ENCODE measurements at regions not wholly inside any gene's neighbourhood (a gene's known extent, or its start where the extent isn't known, plus 50 kb on each side); places are given as distances from the start of the nearest gene placed in this dataset.

DNA sequence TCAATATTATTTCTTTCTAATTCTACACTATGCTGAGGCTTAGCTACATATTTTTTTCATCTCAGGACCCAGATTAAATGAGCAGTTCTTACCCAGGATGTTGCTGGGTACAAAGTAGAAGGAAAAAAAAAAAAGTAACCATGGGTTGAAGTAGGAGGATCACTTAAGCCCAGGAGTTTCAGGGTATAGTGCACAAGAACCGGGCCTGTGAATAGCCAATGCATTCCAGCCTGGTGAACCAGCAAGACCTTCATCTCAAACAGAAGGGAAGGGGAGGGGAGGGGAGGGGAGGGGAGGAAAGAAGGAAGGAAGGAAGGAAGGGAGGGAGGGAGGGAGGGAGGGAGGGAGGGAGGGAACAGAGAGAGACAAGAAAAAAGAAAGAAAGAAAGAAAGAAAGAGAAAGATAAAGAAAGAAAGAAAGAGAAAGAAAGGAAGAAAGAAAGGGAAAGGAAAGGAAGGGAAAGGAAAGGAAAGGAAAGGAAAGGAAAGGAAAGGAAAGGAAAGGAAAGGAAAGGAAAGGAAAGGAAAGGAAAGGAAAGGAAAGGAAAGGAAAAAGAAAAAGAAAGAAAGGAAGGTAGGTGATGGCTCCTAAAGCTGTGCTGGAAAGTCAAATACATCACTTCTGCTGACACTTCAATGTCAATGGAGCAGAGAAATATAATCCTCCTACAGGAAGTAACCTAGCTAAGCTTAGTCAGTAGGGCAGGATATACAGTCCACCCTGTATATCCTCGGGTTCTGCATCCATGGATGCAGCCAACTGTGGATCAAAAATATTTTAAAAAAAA, 206.8 kb upstream of the TGFBR2 start:
- no peaks in the 10 kb centered on the region for H3K9me3 ChIP-seq (ENCODE audit: control insufficient read depth, insufficient read depth, low read length)
- H3K9ac ChIP-seq (ENCODE audit: low read depth, low read length) = no peak overlapping the region
- no peaks in the 10 kb centered on the region for H3K36me3 ChIP-seq (ENCODE audit: control insufficient read depth, insufficient read depth, low read length)
- no peak overlapping the region for H3K4me3 ChIP-seq (ENCODE audit: low read depth, low read length)
- no peaks in the 10 kb centered on the region for H3K27me3 ChIP-seq (ENCODE audit: control insufficient read depth, insufficient read depth, low read length)
- H3K4me1 ChIP-seq (ENCODE audit: control insufficient read depth, insufficient read depth, low read length) = peaks cover 4% of the 10 kb centered on the region; the same call in 1 of the 2 replicates
- H3K27ac ChIP-seq (ENCODE audit: low read depth, low read length) = no peak overlapping the region

DNA sequence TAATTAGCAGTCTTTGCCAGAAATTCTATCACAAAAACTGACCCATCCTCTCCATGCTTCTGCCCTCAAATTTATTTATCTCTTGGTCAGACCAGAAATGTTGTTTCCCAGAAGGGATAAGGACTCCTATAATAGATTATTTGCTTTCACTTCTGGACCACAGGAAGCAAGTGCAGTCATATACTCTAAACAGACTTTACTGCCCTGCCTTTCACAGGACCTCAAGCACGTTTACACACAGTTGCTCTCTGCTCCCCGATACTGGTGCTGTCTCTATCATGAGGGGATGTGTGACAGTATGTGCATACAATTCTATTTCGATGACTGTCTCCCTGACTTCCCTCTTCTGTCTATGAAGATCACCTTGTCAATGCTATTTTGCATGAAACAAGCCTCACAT, 205.5 kb upstream of the TGFBR2 start:
- no peak overlapping the region for H3K9ac ChIP-seq (ENCODE audit: low read depth, low read length)
- H3K4me1 ChIP-seq (ENCODE audit: control insufficient read depth, insufficient read depth, low read length) = peaks cover 11% of the 10 kb centered on the region
- H3K9me3 ChIP-seq (ENCODE audit: control insufficient read depth, insufficient read depth, low read length) = no peaks in the 10 kb centered on the region
- H3K27me3 ChIP-seq (ENCODE audit: control insufficient read depth, insufficient read depth, low read length) = no peaks in the 10 kb centered on the region
- no peaks in the 10 kb centered on the region for H3K36me3 ChIP-seq (ENCODE audit: control insufficient read depth, insufficient read depth, low read length)
- H3K4me3 ChIP-seq (ENCODE audit: low read depth, low read length) = no peak overlapping the region
- H3K27ac ChIP-seq (ENCODE audit: low read depth, low read length) = no peak overlapping the region

DNA sequence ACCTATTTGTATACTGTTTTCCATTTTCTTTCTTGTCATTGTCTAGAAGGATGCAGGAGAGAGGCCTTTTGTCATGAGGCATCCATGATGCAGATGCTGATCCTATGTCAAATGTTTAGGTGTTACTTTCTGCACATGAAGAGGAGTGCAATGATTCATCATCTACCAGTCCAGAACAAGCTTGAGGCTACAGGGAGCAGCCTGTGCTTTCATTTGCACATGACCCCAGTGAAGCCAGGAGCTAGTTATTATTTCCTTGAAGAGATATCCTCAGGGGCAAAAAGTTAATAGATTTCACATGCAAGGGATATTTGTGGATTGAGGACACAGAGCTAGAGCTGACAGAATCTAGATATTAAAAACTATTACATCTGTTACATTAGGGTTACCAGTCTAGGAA, 204.4 kb upstream of the TGFBR2 start:
- H3K27me3 ChIP-seq (ENCODE audit: control insufficient read depth, insufficient read depth, low read length) = no peaks in the 10 kb centered on the region
- no peak overlapping the region for H3K27ac ChIP-seq (ENCODE audit: low read depth, low read length)
- H3K4me3 ChIP-seq (ENCODE audit: low read depth, low read length) = no peak overlapping the region
- H3K9me3 ChIP-seq (ENCODE audit: control insufficient read depth, insufficient read depth, low read length) = no peaks in the 10 kb centered on the region
- H3K9ac ChIP-seq (ENCODE audit: low read depth, low read length) = no peak overlapping the region
- peaks cover 11% of the 10 kb centered on the region for H3K4me1 ChIP-seq (ENCODE audit: control insufficient read depth, insufficient read depth, low read length)
- no peaks in the 10 kb centered on the region for H3K36me3 ChIP-seq (ENCODE audit: control insufficient read depth, insufficient read depth, low read length)

DNA sequence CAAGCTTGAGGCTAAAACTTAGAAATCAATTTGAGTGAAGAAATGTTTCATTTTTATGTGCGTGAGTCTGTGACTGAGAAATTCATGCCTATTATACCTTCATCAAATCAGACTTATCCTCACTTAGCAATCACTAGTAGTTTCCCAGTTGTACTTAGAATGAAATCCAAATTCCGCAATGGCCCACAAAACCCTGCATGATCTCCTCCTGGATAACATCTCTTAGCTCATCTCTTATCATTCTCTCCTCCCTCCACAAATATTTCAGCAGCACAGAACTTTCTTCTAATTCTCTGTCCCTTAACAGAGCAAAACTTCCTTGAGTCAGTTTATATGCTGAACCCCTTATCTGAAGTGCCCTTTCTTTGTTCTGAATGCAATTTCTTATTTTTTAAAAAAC, 198.8 kb upstream of the TGFBR2 start:
- Histone ChIP-seq H3K9ac (ENCODE audit: low read depth, low read length) (no peak overlapping the region), H3K27me3 (ENCODE audit: control insufficient read depth, insufficient read depth, low read length) (no peaks in the 10 kb centered on the region)

DNA sequence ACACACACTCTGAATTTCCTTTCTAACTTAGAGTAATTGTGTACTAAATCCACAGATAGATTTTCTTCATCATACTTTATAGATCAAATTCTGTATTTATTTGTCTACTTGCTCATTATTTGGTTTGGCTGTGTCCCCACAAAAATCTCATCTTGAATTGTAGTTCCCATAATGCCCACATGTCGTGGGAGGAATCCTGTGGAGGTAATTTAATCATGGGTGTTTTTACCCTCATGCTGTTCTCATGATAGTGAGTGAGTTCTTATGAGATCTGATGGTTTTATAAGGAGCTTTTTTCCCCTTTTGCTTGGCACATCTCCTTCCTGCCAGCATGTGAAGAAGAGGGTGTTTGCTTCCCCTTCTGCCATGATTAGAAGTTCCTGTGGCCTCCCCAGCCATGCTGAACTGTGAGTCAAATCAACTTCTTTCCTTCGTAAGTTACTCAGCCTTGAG, 198.3 kb upstream of the TGFBR2 start:
- Histone ChIP-seq H3K9me3 (ENCODE audit: control insufficient read depth, insufficient read depth, low read length) (no peaks in the 10 kb centered on the region), H3K27me3 (ENCODE audit: control insufficient read depth, insufficient read depth, low read length) (no peaks in the 10 kb centered on the region), H3K4me1 (ENCODE audit: control insufficient read depth, insufficient read depth, low read length) (peaks cover 8% of the 10 kb centered on the region), H3K9ac (ENCODE audit: low read depth, low read length) (no peak overlapping the region), H3K27ac (ENCODE audit: low read depth, low read length) (no peak overlapping the region), H3K4me3 (ENCODE audit: low read depth, low read length) (no peak overlapping the region), H3K36me3 (ENCODE audit: control insufficient read depth, insufficient read depth, low read length) (no peaks in the 10 kb centered on the region)

More for the DNA sequence above, 198.8 kb upstream of the TGFBR2 start:
- H3K9me3 ChIP-seq (ENCODE audit: control insufficient read depth, insufficient read depth, low read length) = no peaks in the 10 kb centered on the region
- H3K27ac ChIP-seq (ENCODE audit: low read depth, low read length) = no peak overlapping the region
- peaks cover 8% of the 10 kb centered on the region for H3K4me1 ChIP-seq (ENCODE audit: control insufficient read depth, insufficient read depth, low read length)
- H3K36me3 ChIP-seq (ENCODE audit: control insufficient read depth, insufficient read depth, low read length) = no peaks in the 10 kb centered on the region
- no peak overlapping the region for H3K4me3 ChIP-seq (ENCODE audit: low read depth, low read length)

DNA sequence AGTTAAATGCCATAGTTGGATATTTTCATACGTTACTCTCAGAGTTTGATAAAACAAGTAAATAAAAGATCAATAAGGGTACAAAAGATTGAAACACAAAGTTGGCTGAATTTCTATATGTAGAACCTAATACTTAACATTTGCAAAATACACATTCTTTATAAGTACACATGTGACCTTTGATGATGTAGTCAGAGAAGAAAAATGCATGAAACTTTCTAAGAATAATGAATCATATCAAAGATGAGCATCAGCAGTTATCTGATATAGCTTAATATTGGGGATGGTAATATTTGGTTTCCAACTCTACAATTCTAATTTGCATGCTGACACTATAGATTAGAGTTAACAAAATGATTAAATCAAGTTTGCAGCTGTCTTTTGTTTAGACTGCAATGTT, 188.0 kb upstream of the TGFBR2 start:
- Histone ChIP-seq H3K36me3 (ENCODE audit: control insufficient read depth, insufficient read depth, low read length) (no peaks in the 10 kb centered on the region), H3K4me3 (ENCODE audit: low read depth, low read length) (no peak overlapping the region), H3K9ac (ENCODE audit: low read depth, low read length) (no peak overlapping the region), H3K4me1 (ENCODE audit: control insufficient read depth, insufficient read depth, low read length) (no peaks in the 10 kb centered on the region), H3K9me3 (ENCODE audit: control insufficient read depth, insufficient read depth, low read length) (no peaks in the 10 kb centered on the region), H3K27ac (ENCODE audit: low read depth, low read length) (no peak overlapping the region), H3K27me3 (ENCODE audit: control insufficient read depth, insufficient read depth, low read length) (no peaks in the 10 kb centered on the region)

DNA sequence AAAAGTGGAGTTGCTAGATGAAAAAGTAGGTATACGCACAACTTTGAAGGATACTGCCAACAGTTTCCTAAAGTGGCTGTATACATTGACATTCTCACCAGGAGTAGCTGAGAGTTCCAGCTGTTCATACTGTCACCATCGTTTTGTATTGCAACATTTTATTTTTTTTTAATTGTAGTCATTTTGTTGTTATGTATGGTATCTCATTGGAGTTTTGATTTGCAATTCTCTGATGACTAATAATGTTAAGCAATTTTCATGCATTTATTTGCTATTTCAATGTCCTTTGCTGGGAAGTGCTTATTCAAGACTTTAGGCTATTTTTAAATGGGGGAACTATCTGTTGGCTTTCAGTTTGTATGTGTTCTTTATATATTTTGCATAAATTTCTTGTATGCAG, 185.1 kb upstream of the TGFBR2 start:
- no peak overlapping the region for H3K27ac ChIP-seq (ENCODE audit: low read depth, low read length)
- no peak overlapping the region for H3K4me3 ChIP-seq (ENCODE audit: low read depth, low read length)
- no peaks in the 10 kb centered on the region for H3K9me3 ChIP-seq (ENCODE audit: control insufficient read depth, insufficient read depth, low read length)
- no peaks in the 10 kb centered on the region for H3K36me3 ChIP-seq (ENCODE audit: control insufficient read depth, insufficient read depth, low read length)
- no peaks in the 10 kb centered on the region for H3K4me1 ChIP-seq (ENCODE audit: control insufficient read depth, insufficient read depth, low read length)
- H3K9ac ChIP-seq (ENCODE audit: low read depth, low read length) = no peak overlapping the region
- H3K27me3 ChIP-seq (ENCODE audit: control insufficient read depth, insufficient read depth, low read length) = no peaks in the 10 kb centered on the region

DNA sequence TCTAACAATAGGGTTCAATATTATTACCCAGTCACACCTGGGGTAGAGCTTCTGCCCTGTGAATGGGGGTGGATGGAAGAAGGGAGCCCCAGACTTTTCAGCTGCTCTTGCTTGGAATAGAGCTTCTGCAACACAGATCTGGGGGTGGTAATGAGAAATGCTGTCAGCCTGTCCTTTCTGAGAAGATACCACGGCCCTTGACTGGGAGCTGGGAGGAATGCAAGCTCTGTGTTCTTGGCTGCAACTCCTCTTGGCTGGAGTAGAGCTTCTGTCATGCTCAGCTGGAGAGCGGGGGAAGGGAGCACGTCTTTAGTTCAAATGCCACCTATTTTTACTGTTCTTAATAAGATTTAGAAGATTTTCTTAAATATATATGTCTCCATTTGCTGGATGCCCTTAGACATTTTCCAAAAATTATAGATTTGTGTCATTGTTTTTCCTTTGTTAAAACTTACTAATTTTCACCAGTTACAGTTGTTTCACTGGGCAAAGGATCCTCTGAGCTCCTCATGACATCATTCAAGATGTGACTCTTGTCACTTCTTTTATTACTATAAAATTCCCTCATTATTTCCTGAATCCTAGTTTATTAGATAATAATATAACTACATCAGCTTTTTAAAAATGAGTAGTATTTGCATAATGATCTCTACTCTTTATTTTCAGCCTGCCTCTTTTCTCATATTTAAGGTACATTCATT, 180.0 kb upstream of the TGFBR2 start:
- no peak overlapping the region for H3K27ac ChIP-seq (ENCODE audit: low read depth, low read length)
- no peak overlapping the region for H3K9ac ChIP-seq (ENCODE audit: low read depth, low read length)
- H3K27me3 ChIP-seq (ENCODE audit: control insufficient read depth, insufficient read depth, low read length) = no peaks in the 10 kb centered on the region
- H3K9me3 ChIP-seq (ENCODE audit: control insufficient read depth, insufficient read depth, low read length) = no peaks in the 10 kb centered on the region
- H3K4me3 ChIP-seq (ENCODE audit: low read depth, low read length) = no peak overlapping the region
- H3K36me3 ChIP-seq (ENCODE audit: control insufficient read depth, insufficient read depth, low read length) = no peaks in the 10 kb centered on the region
- no peaks in the 10 kb centered on the region for H3K4me1 ChIP-seq (ENCODE audit: control insufficient read depth, insufficient read depth, low read length)

DNA sequence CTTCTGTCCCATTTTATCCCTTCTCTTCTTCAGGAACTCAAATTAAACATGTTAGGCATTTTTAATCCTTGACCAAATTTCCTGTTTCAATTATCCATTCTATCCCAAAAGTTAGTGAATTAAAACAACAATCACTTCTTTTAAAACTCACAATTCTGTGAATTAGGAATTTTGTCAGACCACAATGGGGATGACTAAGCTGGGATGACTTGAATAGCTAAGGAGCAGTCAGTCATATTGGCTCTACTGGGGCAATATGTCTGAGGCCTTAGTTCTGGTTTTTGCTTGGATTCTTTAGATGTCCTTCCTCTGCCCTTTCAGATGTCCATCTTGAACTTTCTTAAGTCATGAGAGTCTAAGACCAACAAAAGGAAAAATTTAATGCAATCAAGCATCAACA, 178.2 kb upstream of the TGFBR2 start:
- H3K27ac ChIP-seq (ENCODE audit: low read depth, low read length) = no peak overlapping the region
- no peaks in the 10 kb centered on the region for H3K27me3 ChIP-seq (ENCODE audit: control insufficient read depth, insufficient read depth, low read length)
- no peaks in the 10 kb centered on the region for H3K4me1 ChIP-seq (ENCODE audit: control insufficient read depth, insufficient read depth, low read length)

DNA sequence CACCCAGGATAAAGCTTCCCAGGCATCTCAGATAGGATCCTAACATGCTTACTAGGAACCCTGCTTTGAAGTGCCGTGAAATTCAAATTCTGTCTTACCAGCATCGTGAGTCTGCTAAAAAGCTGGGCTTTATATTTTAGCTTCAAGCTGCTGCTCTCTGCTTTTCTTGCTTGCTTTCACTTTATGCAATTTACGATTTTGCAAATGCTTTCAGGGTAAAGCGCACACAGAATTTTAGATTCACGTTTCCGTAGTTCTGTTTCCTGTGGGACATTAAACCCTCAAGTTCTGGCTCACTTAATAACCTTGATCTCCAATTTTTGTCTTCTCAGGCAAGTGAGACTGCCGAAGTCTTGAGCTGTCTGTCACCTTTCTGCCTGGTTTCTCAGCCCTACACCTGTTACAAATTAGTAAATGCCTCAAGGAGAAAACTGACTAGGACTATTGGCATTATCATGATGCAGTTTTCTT, 170.5 kb upstream of the TGFBR2 start:
- peaks cover 32% of the 10 kb centered on the region for H3K4me1 ChIP-seq (ENCODE audit: control insufficient read depth, insufficient read depth, low read length)
- no peak overlapping the region for H3K27ac ChIP-seq (ENCODE audit: low read depth, low read length)
- no peaks in the 10 kb centered on the region for H3K36me3 ChIP-seq (ENCODE audit: control insufficient read depth, insufficient read depth, low read length)
- no peaks in the 10 kb centered on the region for H3K9me3 ChIP-seq (ENCODE audit: control insufficient read depth, insufficient read depth, low read length)
- no peaks in the 10 kb centered on the region for H3K27me3 ChIP-seq (ENCODE audit: control insufficient read depth, insufficient read depth, low read length)
- H3K4me3 ChIP-seq (ENCODE audit: low read depth, low read length) = no peak overlapping the region
- no peak overlapping the region for H3K9ac ChIP-seq (ENCODE audit: low read depth, low read length)

More for the DNA sequence above, 178.2 kb upstream of the TGFBR2 start:
- Histone ChIP-seq H3K4me3 (ENCODE audit: low read depth, low read length) (no peak overlapping the region), H3K9me3 (ENCODE audit: control insufficient read depth, insufficient read depth, low read length) (no peaks in the 10 kb centered on the region), H3K9ac (ENCODE audit: low read depth, low read length) (no peak overlapping the region), H3K36me3 (ENCODE audit: control insufficient read depth, insufficient read depth, low read length) (no peaks in the 10 kb centered on the region)

DNA sequence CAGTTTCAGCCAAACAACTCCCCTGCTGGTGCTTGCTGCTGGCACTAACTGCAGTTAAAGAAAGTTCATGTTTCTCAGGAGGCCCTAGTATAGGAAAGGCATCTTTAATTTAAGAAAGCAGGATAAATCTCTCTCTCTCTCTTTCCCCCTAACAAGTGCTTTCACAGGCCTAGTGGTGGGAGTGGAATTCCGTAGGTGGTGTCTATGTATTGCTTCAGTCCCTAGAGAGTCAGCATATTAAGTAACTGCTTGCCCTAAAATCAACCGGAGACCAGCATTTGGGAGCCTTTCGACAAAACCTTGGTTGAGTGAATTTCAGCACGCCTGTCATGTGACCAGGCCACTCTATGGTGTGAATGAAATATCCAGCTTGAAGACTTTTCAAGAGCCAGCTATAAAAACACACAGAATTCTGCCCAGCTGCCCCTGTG, 169.2 kb upstream of the TGFBR2 start:
- no peak overlapping the region for H3K9ac ChIP-seq (ENCODE audit: low read depth, low read length)
- no peaks in the 10 kb centered on the region for H3K36me3 ChIP-seq (ENCODE audit: control insufficient read depth, insufficient read depth, low read length)
- peaks cover 36% of the 10 kb centered on the region for H3K4me1 ChIP-seq (ENCODE audit: control insufficient read depth, insufficient read depth, low read length)
- no peaks in the 10 kb centered on the region for H3K9me3 ChIP-seq (ENCODE audit: control insufficient read depth, insufficient read depth, low read length)
- no peak overlapping the region for H3K4me3 ChIP-seq (ENCODE audit: low read depth, low read length)
- H3K27me3 ChIP-seq (ENCODE audit: control insufficient read depth, insufficient read depth, low read length) = no peaks in the 10 kb centered on the region
- peak overlapping the region; percentile 3 for H3K27ac ChIP-seq (ENCODE audit: low read depth, low read length)
